Type B pancreatic cell (in vitro differentiated cells): ENCODE measurements at regions not wholly inside any gene's neighbourhood (a gene's known extent, or its start where the extent isn't known, plus 50 kb on each side); places are given as distances from the start of the nearest gene placed in this dataset.

Experiments used
- DNase-seq: peaks from one replicate; pipeline ENCODE4 v3.0.0; 2021; ENCODE audit warnings: mixed read lengths; ENCODE audit not compliant: unreplicated experiment; ENCODE audit errors: extremely low spot score
- H3K27ac Mint-ChIP-seq: 2 replicates; pipeline ENCODE4 v1.8.0; 2021; ENCODE audit warnings: mild to moderate bottlenecking, mixed read lengths
- H3K27me3 Mint-ChIP-seq: 2 replicates; pipeline ENCODE4 v1.8.0; 2021; ENCODE audit warnings: mixed read lengths
- H3K36me3 Mint-ChIP-seq: 2 replicates; pipeline ENCODE4 v1.8.0; 2021; ENCODE audit warnings: mixed read lengths
- H3K4me1 Mint-ChIP-seq: one replicate; pipeline ENCODE4 v1.8.0; 2021; ENCODE audit warnings: mixed read lengths; ENCODE audit not compliant: unreplicated experiment
- H3K4me3 Mint-ChIP-seq: 2 replicates; pipeline ENCODE4 v1.8.0; 2021; ENCODE audit warnings: mild to moderate bottlenecking, mixed read lengths
- H3K9me3 Mint-ChIP-seq: 2 replicates; pipeline ENCODE4 v1.8.0; 2021; ENCODE audit warnings: mixed read lengths
- TF ChIP-seq, protein P1 (sequence below): fragments of 200-600 bp; sonication (generic); conservative IDR thresholded peaks from 2 replicates; pipeline ENCODE4 v1.5.0; 2021; ENCODE audit warnings: antibody characterized with exemption, mild to moderate bottlenecking

DNA sequence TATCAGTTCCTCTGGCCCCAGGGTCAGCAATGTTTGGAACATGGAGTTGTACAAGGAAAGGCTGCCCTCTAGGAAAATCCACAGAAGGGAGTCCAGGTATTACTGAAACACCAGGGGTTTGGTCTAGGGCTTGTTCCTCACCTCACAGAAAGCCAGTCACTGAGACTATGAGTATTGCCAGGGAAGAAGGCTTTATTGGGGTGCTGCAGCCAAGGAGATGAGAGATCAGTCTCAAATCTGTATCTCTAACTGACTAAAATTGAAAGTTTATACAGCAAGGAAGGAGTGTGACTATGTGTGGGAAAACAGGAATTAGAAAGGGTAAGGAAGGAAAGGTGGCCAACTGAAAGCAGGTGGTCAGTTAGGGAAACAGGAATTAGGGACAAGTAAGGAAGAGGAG lies 172.3 kb downstream of the LYPLAL1 start:
- H3K4me3 Mint-ChIP-seq, result no peak overlapping the region
- peaks cover 7% of the 10 kb centered on the region for H3K9me3 Mint-ChIP-seq
- H3K36me3 Mint-ChIP-seq, result peaks cover 7% of the 10 kb centered on the region
- TF ChIP-seq, protein P1, sequence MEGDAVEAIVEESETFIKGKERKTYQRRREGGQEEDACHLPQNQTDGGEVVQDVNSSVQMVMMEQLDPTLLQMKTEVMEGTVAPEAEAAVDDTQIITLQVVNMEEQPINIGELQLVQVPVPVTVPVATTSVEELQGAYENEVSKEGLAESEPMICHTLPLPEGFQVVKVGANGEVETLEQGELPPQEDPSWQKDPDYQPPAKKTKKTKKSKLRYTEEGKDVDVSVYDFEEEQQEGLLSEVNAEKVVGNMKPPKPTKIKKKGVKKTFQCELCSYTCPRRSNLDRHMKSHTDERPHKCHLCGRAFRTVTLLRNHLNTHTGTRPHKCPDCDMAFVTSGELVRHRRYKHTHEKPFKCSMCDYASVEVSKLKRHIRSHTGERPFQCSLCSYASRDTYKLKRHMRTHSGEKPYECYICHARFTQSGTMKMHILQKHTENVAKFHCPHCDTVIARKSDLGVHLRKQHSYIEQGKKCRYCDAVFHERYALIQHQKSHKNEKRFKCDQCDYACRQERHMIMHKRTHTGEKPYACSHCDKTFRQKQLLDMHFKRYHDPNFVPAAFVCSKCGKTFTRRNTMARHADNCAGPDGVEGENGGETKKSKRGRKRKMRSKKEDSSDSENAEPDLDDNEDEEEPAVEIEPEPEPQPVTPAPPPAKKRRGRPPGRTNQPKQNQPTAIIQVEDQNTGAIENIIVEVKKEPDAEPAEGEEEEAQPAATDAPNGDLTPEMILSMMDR, result no peak
- H3K27me3 Mint-ChIP-seq, result no peaks in the 10 kb centered on the region
- H3K27ac Mint-ChIP-seq, result no peak overlapping the region
- no peak for DNase-seq
- peaks cover 17% of the 10 kb centered on the region for H3K4me1 Mint-ChIP-seq

DNA sequence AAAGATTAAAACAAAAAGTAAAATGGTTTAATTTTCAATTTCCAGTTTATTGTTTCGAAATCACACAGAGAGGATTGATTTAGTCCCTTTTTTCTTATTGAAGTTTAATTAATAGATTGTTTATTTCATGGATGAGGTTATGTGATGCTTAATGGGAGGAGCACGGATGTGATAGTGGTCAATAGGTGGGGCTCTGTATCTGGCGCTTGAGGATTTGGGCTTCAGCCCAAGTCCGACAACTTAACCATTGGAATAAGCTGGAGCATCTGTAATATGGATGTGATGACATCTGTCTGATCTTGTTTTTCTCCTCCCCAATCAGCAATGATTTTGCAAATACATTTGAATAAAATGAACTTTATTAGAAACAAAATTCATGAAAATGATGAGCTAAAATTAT lies 169.2 kb downstream of the LYPLAL1 start:
- Mint-ChIP-seq H3K4me1 (no peaks in the 10 kb centered on the region), H3K27ac (no peak overlapping the region), H3K27me3 (no peaks in the 10 kb centered on the region), H3K4me3 (no peak overlapping the region), H3K9me3 (peaks cover 7% of the 10 kb centered on the region), H3K36me3 (peaks cover 10% of the 10 kb centered on the region)
- no peak for DNase-seq
- TF ChIP-seq, protein P1, result no peak

DNA sequence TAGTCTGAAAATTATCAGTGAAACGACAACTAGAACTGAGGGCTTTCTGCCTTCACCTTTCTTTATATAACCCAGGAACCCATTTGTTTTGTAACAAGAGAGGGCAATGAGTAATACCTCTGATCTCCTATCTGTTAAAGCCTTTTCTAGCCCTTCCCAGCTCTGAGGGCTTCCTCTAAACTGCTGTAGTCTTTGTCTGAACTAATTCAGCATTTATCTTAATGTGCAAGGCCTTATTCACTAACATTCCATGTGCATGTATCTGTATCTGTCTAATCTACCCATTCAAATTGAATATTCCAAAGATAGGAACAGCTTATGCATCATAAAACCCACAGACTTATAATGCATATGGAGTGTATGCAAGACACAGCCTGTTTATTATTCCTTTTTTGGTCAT lies 167.1 kb downstream of the LYPLAL1 start:
- no peaks in the 10 kb centered on the region for H3K27me3 Mint-ChIP-seq
- no peaks in the 10 kb centered on the region for H3K4me1 Mint-ChIP-seq
- TF ChIP-seq, protein P1, result no peak
- H3K4me3 Mint-ChIP-seq, result no peak overlapping the region
- DNase-seq, result no peak
- H3K9me3 Mint-ChIP-seq, result peaks cover under 1% of the 10 kb centered on the region
- H3K27ac Mint-ChIP-seq, result no peak overlapping the region
- peaks cover 7% of the 10 kb centered on the region for H3K36me3 Mint-ChIP-seq

DNA sequence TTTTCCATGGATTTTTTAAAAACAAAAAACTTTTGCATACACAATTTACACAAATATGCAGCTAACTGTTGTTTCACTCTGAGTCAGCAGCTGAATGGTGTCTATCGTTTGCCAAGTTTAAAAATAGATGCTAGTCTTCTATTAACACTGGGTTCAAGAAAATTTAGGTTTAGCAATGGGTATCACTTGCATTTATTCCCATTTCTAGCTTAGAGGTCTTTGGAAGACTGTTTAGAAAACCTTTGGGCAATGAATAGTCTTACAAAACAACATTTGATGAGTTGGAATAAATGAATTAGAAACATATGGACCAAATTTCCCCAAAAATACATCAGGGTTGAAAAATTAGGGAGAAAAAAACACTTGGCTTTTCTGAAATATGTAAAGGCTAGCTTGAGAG lies 165.8 kb downstream of the LYPLAL1 start:
- no peak overlapping the region for H3K4me3 Mint-ChIP-seq
- no peaks in the 10 kb centered on the region for H3K9me3 Mint-ChIP-seq
- no peak overlapping the region for H3K27ac Mint-ChIP-seq
- TF ChIP-seq, protein P1, result no peak
- no peak for DNase-seq
- H3K4me1 Mint-ChIP-seq, result no peaks in the 10 kb centered on the region
- H3K36me3 Mint-ChIP-seq, result peaks cover 7% of the 10 kb centered on the region
- H3K27me3 Mint-ChIP-seq, result no peaks in the 10 kb centered on the region

DNA sequence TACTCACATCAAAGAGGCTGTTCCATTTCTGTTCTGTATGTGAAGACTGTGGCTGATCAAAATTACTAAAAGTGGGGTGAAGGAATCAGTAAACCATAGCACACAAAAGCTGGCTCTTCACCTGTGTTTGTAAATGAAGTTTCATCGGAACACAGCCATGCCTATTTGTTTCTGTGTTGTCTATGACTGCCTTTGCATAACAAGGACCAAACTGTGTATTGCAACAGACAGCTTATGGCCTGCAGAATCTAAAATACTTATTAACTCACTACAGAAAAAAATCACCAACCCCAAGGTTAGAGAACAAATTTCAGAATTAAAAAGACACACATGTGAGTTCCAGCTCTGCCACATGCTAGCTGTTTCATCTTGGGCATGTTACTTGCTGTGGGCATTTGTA lies 163.9 kb downstream of the LYPLAL1 start:
- no peaks in the 10 kb centered on the region for H3K27me3 Mint-ChIP-seq
- peaks cover 3% of the 10 kb centered on the region for H3K36me3 Mint-ChIP-seq
- TF ChIP-seq, protein P1, result no peak
- H3K27ac Mint-ChIP-seq, result no peak overlapping the region
- H3K4me1 Mint-ChIP-seq, result no peaks in the 10 kb centered on the region
- no peaks in the 10 kb centered on the region for H3K9me3 Mint-ChIP-seq
- DNase-seq, result no peak
- H3K4me3 Mint-ChIP-seq, result no peak overlapping the region

DNA sequence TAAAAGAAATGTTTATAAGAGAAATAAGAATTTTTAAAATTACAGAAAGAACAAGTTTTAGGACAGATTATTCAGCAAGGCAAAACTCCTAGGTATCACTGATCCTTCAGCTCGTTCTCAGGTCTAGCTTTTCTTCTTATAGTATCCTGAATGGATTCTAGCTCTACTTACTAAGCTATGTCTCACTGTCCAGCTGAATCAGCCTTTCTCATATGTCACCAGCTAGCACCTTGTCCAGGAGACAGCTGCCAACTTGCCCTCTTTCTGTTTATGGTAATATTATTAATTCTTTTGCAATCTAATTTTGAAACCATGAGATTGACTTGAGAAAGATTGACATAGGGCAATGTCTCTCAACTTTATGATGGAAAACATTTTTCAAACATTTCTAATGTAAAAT lies 159.9 kb downstream of the LYPLAL1 start:
- no peaks in the 10 kb centered on the region for H3K27me3 Mint-ChIP-seq
- no peak for DNase-seq
- no peak overlapping the region for H3K27ac Mint-ChIP-seq

More for the DNA sequence above, 159.9 kb downstream of the LYPLAL1 start:
- no peaks in the 10 kb centered on the region for H3K36me3 Mint-ChIP-seq
- H3K4me1 Mint-ChIP-seq, result peaks cover 10% of the 10 kb centered on the region
- H3K4me3 Mint-ChIP-seq, result no peak overlapping the region
- H3K9me3 Mint-ChIP-seq, result peaks cover 9% of the 10 kb centered on the region
- TF ChIP-seq, protein P1, result no peak
